Right cardiac atrium (tissue), 5 donors: ENCODE measurements at regions not wholly inside any gene's neighbourhood (a gene's known extent, or its start where the extent isn't known, plus 50 kb on each side); places are given as distances from the start of the nearest gene placed in this dataset.

Experiments used
- ATAC-seq, 2 donors: fragments of 200-7000 bp; cut with Tn5 transposase; one replicate each; pipeline versions ENCODE4 v1.8.0 to v1.9.1; 2020; ENCODE audit warnings: moderate library complexity in 2 of 2, mild to moderate bottlenecking in 1 of 2
- DNase-seq, 3 donors: peaks; one replicate each; pipeline ENCODE4 v3.0.0-alpha.2; 2020
- H3K27ac ChIP-seq: one replicate; pipeline ENCODE4 v1.5.1; 2013; ENCODE audit warnings: mild to moderate bottlenecking, low read length, control low read depth, moderate library complexity
- H3K27me3 ChIP-seq: one replicate; pipeline ENCODE4 v1.6.1; 2013; ENCODE audit not compliant: control insufficient read depth, insufficient read depth
- H3K4me1 ChIP-seq: one replicate; pipeline ENCODE4 v1.6.1; 2013; ENCODE audit warnings: low read length; ENCODE audit not compliant: control insufficient read depth, insufficient read depth
- H3K4me3 ChIP-seq: one replicate; pipeline ENCODE4 v1.5.1; 2013; ENCODE audit warnings: low read length, control low read depth
- H3K9me3 ChIP-seq: one replicate; pipeline ENCODE4 v1.6.1; 2013; ENCODE audit warnings: low read length; ENCODE audit not compliant: control insufficient read depth
- intact Hi-C, 4 donors: fragments of 100-400 bp; cut with DNase I; formaldehyde crosslinking; loops; one replicate each; pipeline versions ENCODE4 v1.11.0 to v1.14.0; 2022 to 2023
- donor health status: healthy with polysubstance abuse.
- donor health status: DM: no; HTN: yes; CAD: no.
- donor health status: DM: no; HTN: no; CAD: no.
- donor health status: DM: no; HTN: yes; CAD: no; lungs with severe emphysema.
- donor health status: DM: yes; HTN: yes; CAD: no.

GRCh38 chr12:88630561-88630960 is 50.3 kb upstream of the KITLG start:
- Histone ChIP-seq H3K4me1 (no peaks in the 10 kb centered on the region), H3K27ac (no peak overlapping the region), H3K27me3 (no peaks in the 10 kb centered on the region), H3K9me3 (no peaks in the 10 kb centered on the region), H3K4me3 (no peak overlapping the region)
- intact Hi-C loops, result no loop called here
- DNase-seq (no peak), ATAC-seq (no peak)
